WTC11 (cell line): ENCODE measurements at regions not wholly inside any gene's neighbourhood (a gene's known extent, or its start where the extent isn't known, plus 50 kb on each side); places are given as distances from the start of the nearest gene placed in this dataset.

Experiments
- ATF3 ChIP-seq: sonication (generic); formaldehyde crosslinking; conservative IDR thresholded peaks from 2 replicates; pipeline ENCODE4 v1.8.1; 2022; ENCODE audit warnings: mild to moderate bottlenecking, missing genetic modification reagents
- E2F1 ChIP-seq: sonication (generic); formaldehyde crosslinking; IDR thresholded peaks from 2 replicates; pipeline ENCODE4 v1.8.0; 2022; ENCODE audit warnings: mild to moderate bottlenecking, missing genetic modification reagents
- RELA ChIP-seq: sonication (generic); formaldehyde crosslinking; IDR thresholded peaks from 2 replicates; pipeline ENCODE4 v1.8.1; 2022; ENCODE audit warnings: missing genetic modification reagents, mild to moderate bottlenecking, borderline replicate concordance
- SP1 ChIP-seq: sonication (generic); formaldehyde crosslinking; conservative IDR thresholded peaks from 2 replicates; pipeline ENCODE4 v1.8.1; 2022; ENCODE audit warnings: missing genetic modification reagents
- ZNF512 ChIP-seq: sonication (generic); formaldehyde crosslinking; IDR thresholded peaks from 2 replicates; pipeline ENCODE4 v1.8.1; 2022; ENCODE audit warnings: missing genetic modification reagents, borderline replicate concordance
- ZSCAN18 ChIP-seq: fragments of 250-450 bp; sonication (Bioruptor Pico); IDR thresholded peaks from 2 replicates; pipeline ENCODE4 v2.1.2; 2022; ENCODE audit warnings: mild to moderate bottlenecking, moderate library complexity
- TF ChIP-seq, protein P1 (sequence below): sonication (generic); formaldehyde crosslinking; IDR thresholded peaks from 2 replicates; pipeline ENCODE4 v1.8.0; 2022; ENCODE audit warnings: mild to moderate bottlenecking, missing genetic modification reagents
- TF ChIP-seq, protein P2 (sequence below): fragments of 250-450 bp; sonication (Bioruptor Pico); conservative IDR thresholded peaks from 2 replicates; pipeline ENCODE4 v1.9.0; 2021; ENCODE audit warnings: mild to moderate bottlenecking
- TF ChIP-seq, protein P3 (sequence below): fragments of 200-600 bp; IDR thresholded peaks from 2 replicates; pipeline ENCODE4 v1.8.0; 2022; ENCODE audit warnings: antibody characterized with exemption

GRCh38 chr16:5428932-5429331 lies 331.3 kb upstream of the EEF2KMT start:
- TF ChIP-seq RELA (CRISPR knock-in tag) = no peak
- no peak for TF ChIP-seq ZSCAN18
- TF ChIP-seq, protein P1, sequence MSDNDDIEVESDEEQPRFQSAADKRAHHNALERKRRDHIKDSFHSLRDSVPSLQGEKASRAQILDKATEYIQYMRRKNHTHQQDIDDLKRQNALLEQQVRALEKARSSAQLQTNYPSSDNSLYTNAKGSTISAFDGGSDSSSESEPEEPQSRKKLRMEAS = no peak
- no peak for TF ChIP-seq SP1 (CRISPR knock-in tag)
- TF ChIP-seq, protein P2, sequence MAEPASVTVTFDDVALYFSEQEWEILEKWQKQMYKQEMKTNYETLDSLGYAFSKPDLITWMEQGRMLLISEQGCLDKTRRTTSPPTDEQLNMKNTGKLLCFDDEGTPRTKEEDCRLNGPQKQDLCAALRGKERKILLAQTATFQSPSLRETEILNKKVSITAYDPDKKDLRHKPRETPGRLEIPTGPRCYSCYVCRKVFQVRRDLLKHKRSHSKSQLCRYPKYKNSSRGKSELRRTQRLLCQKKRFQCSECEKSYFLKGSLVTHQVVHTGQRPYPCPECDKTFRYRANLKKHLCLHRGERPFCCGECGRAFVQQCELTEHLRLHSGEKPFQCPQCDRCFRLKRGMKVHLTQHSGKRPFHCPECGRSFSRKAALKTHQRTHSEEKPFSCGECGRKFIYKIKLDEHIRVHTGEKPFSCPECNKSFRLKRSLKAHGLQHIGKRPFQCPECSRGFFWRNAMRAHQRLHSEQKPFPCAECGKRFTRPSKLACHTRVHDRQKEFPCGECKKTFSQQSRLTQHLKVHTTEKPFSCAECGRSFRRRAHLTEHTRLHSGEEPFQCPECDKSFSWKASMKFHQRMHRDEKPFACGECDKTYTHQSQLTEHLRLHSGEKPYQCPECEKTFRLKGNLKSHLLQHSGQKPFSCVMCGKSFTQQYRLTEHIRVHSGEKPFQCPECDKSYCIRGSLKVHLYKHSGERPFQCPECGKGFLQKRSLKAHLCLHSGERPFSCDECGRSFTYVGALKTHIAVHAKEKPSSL = no peak
- no peak for TF ChIP-seq ZNF512 (CRISPR knock-in tag)
- TF ChIP-seq ATF3 (CRISPR knock-in tag) = no peak
- TF ChIP-seq, protein P3, sequence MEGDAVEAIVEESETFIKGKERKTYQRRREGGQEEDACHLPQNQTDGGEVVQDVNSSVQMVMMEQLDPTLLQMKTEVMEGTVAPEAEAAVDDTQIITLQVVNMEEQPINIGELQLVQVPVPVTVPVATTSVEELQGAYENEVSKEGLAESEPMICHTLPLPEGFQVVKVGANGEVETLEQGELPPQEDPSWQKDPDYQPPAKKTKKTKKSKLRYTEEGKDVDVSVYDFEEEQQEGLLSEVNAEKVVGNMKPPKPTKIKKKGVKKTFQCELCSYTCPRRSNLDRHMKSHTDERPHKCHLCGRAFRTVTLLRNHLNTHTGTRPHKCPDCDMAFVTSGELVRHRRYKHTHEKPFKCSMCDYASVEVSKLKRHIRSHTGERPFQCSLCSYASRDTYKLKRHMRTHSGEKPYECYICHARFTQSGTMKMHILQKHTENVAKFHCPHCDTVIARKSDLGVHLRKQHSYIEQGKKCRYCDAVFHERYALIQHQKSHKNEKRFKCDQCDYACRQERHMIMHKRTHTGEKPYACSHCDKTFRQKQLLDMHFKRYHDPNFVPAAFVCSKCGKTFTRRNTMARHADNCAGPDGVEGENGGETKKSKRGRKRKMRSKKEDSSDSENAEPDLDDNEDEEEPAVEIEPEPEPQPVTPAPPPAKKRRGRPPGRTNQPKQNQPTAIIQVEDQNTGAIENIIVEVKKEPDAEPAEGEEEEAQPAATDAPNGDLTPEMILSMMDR = no peak
- TF ChIP-seq E2F1 = no peak
